ENCODE measurements at regions not wholly inside any gene's neighbourhood (a gene's known extent, or its start where the extent isn't known, plus 50 kb on each side); places are given as distances from the start of the nearest gene placed in this dataset.

DNA sequence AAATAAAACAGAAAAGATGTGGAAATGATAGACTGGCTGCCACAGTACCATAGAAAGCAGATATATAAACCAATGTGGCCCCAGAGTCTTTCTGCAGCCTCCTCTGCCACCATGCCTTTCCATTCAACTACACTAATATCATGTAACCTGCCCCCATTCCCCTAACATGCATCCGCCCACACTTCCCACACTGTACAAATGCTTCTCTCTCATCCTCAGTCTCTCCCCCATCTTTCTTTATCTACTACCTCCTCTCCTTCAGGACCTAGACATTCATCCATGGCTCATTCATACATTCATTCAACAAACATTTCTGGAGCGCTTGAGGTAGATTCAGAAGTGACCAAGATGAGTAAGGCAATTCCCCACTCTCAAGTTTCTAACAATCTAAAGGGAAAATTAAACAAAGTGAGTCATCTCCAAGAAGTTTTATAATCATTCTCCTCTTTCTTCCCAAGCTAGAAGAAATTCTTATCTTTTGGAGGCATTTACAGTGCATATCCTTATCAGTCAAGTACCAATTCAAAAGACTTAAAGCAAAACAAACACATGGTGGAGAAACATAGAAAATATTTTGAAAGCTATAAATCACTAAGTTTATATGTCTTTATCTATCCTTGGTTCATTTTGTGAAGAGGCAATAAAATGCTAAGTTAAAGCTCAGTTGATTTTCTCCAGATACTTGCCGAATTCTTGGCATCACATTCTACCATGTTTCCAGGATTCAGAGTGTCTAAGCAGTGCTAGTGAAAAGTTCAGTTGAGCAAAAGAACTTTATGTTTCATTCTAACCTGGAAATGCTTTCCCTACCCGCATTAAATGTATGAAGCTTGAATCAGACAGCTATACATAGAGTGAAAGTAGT lies 70.5 kb upstream of the FRMD6 start:
- TF ChIP-seq ZBTB7B (CRISPR knock-in tag; IDR thresholded peaks at IDR 0.05) (no peak), CEBPB (IDR thresholded peaks at IDR 0.05; ENCODE audit: borderline replicate concordance, low read depth, low read length) (no peak), CREB1 (IDR thresholded peaks at IDR 0.05) (no peak), CREB1 (CRISPR knock-in tag; IDR thresholded peaks at IDR 0.05) (no peak)
- TF ChIP-seq, protein P1, sequence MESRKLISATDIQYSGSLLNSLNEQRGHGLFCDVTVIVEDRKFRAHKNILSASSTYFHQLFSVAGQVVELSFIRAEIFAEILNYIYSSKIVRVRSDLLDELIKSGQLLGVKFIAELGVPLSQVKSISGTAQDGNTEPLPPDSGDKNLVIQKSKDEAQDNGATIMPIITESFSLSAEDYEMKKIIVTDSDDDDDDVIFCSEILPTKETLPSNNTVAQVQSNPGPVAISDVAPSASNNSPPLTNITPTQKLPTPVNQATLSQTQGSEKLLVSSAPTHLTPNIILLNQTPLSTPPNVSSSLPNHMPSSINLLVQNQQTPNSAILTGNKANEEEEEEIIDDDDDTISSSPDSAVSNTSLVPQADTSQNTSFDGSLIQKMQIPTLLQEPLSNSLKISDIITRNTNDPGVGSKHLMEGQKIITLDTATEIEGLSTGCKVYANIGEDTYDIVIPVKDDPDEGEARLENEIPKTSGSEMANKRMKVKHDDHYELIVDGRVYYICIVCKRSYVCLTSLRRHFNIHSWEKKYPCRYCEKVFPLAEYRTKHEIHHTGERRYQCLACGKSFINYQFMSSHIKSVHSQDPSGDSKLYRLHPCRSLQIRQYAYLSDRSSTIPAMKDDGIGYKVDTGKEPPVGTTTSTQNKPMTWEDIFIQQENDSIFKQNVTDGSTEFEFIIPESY (CRISPR knock-in tag; IDR thresholded peaks at IDR 0.05), result no peak

Measured in HepG2 (cell line).